ENCODE measurements at regions not wholly inside any gene's neighbourhood (a gene's known extent, or its start where the extent isn't known, plus 50 kb on each side); places are given as distances from the start of the nearest gene placed in this dataset.

DNA sequence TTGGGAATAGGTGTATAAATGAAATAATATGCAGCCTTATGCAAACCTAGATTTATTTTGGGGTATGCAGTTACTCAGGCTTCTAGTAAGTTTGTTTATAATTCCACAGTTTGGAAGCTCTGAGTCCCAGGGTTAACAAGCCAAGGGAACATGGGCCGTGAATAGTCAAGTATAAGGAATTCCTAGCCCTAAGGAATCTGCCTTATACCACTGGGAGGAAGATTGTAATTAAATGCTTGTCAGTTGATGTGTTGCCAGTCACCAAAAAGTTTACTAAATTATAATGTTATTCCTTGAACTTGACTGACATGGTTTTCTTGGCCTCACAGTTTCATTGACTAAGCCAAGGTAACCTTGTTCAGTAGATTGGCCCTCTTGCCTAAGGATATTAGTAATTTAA is 72.4 kb upstream of the SGO1 start:
- TF ChIP-seq, protein P1, sequence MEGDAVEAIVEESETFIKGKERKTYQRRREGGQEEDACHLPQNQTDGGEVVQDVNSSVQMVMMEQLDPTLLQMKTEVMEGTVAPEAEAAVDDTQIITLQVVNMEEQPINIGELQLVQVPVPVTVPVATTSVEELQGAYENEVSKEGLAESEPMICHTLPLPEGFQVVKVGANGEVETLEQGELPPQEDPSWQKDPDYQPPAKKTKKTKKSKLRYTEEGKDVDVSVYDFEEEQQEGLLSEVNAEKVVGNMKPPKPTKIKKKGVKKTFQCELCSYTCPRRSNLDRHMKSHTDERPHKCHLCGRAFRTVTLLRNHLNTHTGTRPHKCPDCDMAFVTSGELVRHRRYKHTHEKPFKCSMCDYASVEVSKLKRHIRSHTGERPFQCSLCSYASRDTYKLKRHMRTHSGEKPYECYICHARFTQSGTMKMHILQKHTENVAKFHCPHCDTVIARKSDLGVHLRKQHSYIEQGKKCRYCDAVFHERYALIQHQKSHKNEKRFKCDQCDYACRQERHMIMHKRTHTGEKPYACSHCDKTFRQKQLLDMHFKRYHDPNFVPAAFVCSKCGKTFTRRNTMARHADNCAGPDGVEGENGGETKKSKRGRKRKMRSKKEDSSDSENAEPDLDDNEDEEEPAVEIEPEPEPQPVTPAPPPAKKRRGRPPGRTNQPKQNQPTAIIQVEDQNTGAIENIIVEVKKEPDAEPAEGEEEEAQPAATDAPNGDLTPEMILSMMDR (IDR thresholded peaks at IDR 0.05): no peak
- TF ChIP-seq ZNF121 (CRISPR knock-in tag; IDR thresholded peaks at IDR 0.05) (no peak), USF2 (CRISPR knock-in tag; IDR thresholded peaks at IDR 0.05) (no peak)
